Activated CD4-positive, alpha-beta memory T cell treated with anti-CD3 and anti-CD28 coated beads, Interleukin-2, amount 10 ng/mL, durations not matched to agents 7 days and 5 days (primary cell): ENCODE measurements at regions not wholly inside any gene's neighbourhood (a gene's known extent, or its start where the extent isn't known, plus 50 kb on each side); places are given as distances from the start of the nearest gene placed in this dataset.

Source experiments
- CTCF ChIA-PET: fragments of 350-600 bp; sonication (Branson Sonifier 250); formaldehyde crosslinking; loops from one replicate; lab custom pipeline; 2021; ENCODE audit warnings: antibody characterized with exemption, inconsistent platforms; lab: Charles Lee
- POLR2A ChIA-PET: fragments of 350-600 bp; sonication (Branson Sonifier 250); formaldehyde crosslinking; loops from one replicate; lab custom pipeline; 2021; ENCODE audit warnings: antibody characterized with exemption; lab: Charles Lee
- DNase-seq: peaks from one replicate; pipeline ENCODE4 v3.0.0-alpha.2; 2020
- H3K27ac Mint-ChIP-seq: one replicate; pipeline ENCODE4 v1.8.0; 2021; ENCODE audit warnings: mild to moderate bottlenecking, mixed read lengths
- H3K27me3 Mint-ChIP-seq: one replicate; pipeline ENCODE4 v1.8.0; 2021; ENCODE audit warnings: mixed read lengths
- H3K36me3 Mint-ChIP-seq: one replicate; pipeline ENCODE4 v1.8.0; 2021; ENCODE audit warnings: low read depth, mixed read lengths
- H3K4me1 Mint-ChIP-seq: one replicate; pipeline ENCODE4 v1.8.0; 2021; ENCODE audit warnings: mixed read lengths
- H3K4me3 Mint-ChIP-seq: one replicate; pipeline ENCODE4 v1.8.0; 2021; ENCODE audit warnings: mild to moderate bottlenecking, mixed read lengths
- H3K9me3 Mint-ChIP-seq: one replicate; pipeline ENCODE4 v1.8.0; 2021; ENCODE audit warnings: mixed read lengths

GRCh38 chr7:39882148-39882784, 67.8 kb upstream of the CDK13 start:
- POLR2A ChIA-PET, result no interaction called here
- Mint-ChIP-seq H3K27me3 (peaks cover 8% of the 10 kb centered on the region), H3K4me3 (no peak overlapping the region), H3K4me1 (no peaks in the 10 kb centered on the region), H3K36me3 (no peaks in the 10 kb centered on the region), H3K27ac (no peak overlapping the region), H3K9me3 (peaks cover 2% of the 10 kb centered on the region)
- no peak for DNase-seq
- CTCF ChIA-PET, result no interaction called here

GRCh38 chr7:39883812-39884390, 66.2 kb upstream of the CDK13 start:
- POLR2A ChIA-PET, result no interaction called here
- DNase-seq, result no peak
- H3K9me3 Mint-ChIP-seq, result peaks cover 2% of the 10 kb centered on the region
- H3K4me1 Mint-ChIP-seq, result no peaks in the 10 kb centered on the region
- CTCF ChIA-PET, result interaction anchor here (0.6 to 2.0 kb wide), 3 partner anchors 10 to 42 kb away, joined by 3 to 8 read pairs (median 3); no protein-coding TSS in a partner anchor
- H3K27me3 Mint-ChIP-seq, result peaks cover 4% of the 10 kb centered on the region
- H3K36me3 Mint-ChIP-seq, result no peaks in the 10 kb centered on the region
- H3K4me3 Mint-ChIP-seq, result no peak overlapping the region
- H3K27ac Mint-ChIP-seq, result no peak overlapping the region

- Mint-ChIP-seq H3K4me1 (no peaks in the 10 kb centered on the region), H3K27ac (no peak overlapping the region), H3K9me3 (no peaks in the 10 kb centered on the region), H3K4me3 (no peak overlapping the region), H3K36me3 (no peaks in the 10 kb centered on the region), H3K27me3 (peaks cover 5% of the 10 kb centered on the region)
- DNase-seq, result no peak
- CTCF ChIA-PET, result interaction anchor here (1.3 to 1.8 kb wide), 2 partner anchors 8 to 9 kb away, joined by 5 to 12 read pairs; no protein-coding TSS in a partner anchor
- POLR2A ChIA-PET, result no interaction called here
These were observed 61.7 kb upstream of the CDK13 start for GRCh38 chr7:39888171-39888853.

- no peak for DNase-seq
- ChIA-PET POLR2A (no interaction called here), CTCF (no interaction called here)
- no peak overlapping the region for H3K4me3 Mint-ChIP-seq
- H3K4me1 Mint-ChIP-seq, result no peaks in the 10 kb centered on the region
- H3K27ac Mint-ChIP-seq, result no peak overlapping the region
- H3K36me3 Mint-ChIP-seq, result no peaks in the 10 kb centered on the region
- H3K27me3 Mint-ChIP-seq, result peaks cover 9% of the 10 kb centered on the region
- H3K9me3 Mint-ChIP-seq, result no peaks in the 10 kb centered on the region
These were observed 59.6 kb upstream of the CDK13 start for GRCh38 chr7:39890411-39890810.

GRCh38 chr7:39891894-39892293, 58.2 kb upstream of the CDK13 start:
- ChIA-PET POLR2A (no interaction called here), CTCF (interaction anchor here (9.9 kb wide), 1 partner anchor 160 kb away, joined by 169 read pairs; no protein-coding TSS in a partner anchor)
- Mint-ChIP-seq H3K27ac (no peak overlapping the region), H3K4me3 (no peak overlapping the region), H3K4me1 (no peaks in the 10 kb centered on the region), H3K36me3 (no peaks in the 10 kb centered on the region), H3K27me3 (peaks cover 9% of the 10 kb centered on the region), H3K9me3 (no peaks in the 10 kb centered on the region)
- DNase-seq, result no peak

- no peak for DNase-seq
- H3K36me3 Mint-ChIP-seq, result no peaks in the 10 kb centered on the region
- no peak overlapping the region for H3K4me3 Mint-ChIP-seq
- H3K27me3 Mint-ChIP-seq, result peaks cover 9% of the 10 kb centered on the region
- no peak overlapping the region for H3K27ac Mint-ChIP-seq
- ChIA-PET POLR2A (no interaction called here), CTCF (interaction anchor here (9.9 kb wide), 1 partner anchor 159 kb away, joined by 169 read pairs; no protein-coding TSS in a partner anchor)
- H3K9me3 Mint-ChIP-seq, result no peaks in the 10 kb centered on the region
- H3K4me1 Mint-ChIP-seq, result no peaks in the 10 kb centered on the region
These were observed 57.7 kb upstream of the CDK13 start for GRCh38 chr7:39892361-39892760.

- peaks cover 15% of the 10 kb centered on the region for H3K27me3 Mint-ChIP-seq
- no peak overlapping the region for H3K27ac Mint-ChIP-seq
- H3K36me3 Mint-ChIP-seq, result no peaks in the 10 kb centered on the region
- no peak for DNase-seq
- H3K4me1 Mint-ChIP-seq, result no peaks in the 10 kb centered on the region
- POLR2A ChIA-PET, result no interaction called here
- no peaks in the 10 kb centered on the region for H3K9me3 Mint-ChIP-seq
- H3K4me3 Mint-ChIP-seq, result no peak overlapping the region
- CTCF ChIA-PET, result interaction anchor here (1.4 to 9.9 kb wide), 3 partner anchors 11 to 316 kb away, joined by 3 to 169 read pairs (median 28); no protein-coding TSS in a partner anchor
These were observed 55.2 kb upstream of the CDK13 start for GRCh38 chr7:39894904-39895303.

GRCh38 chr7:39896840-39897239, 53.2 kb upstream of the CDK13 start:
- H3K27me3 Mint-ChIP-seq, result peaks cover 17% of the 10 kb centered on the region
- no peaks in the 10 kb centered on the region for H3K36me3 Mint-ChIP-seq
- H3K4me3 Mint-ChIP-seq, result no peak overlapping the region
- no peak for DNase-seq
- no peaks in the 10 kb centered on the region for H3K4me1 Mint-ChIP-seq
- H3K27ac Mint-ChIP-seq, result no peak overlapping the region
- ChIA-PET POLR2A (interaction anchor here (1.7 to 2.1 kb wide), 2 partner anchors 52 to 53 kb away, joined by 6 to 7 read pairs; partner anchors contain the start of gene CDK13), CTCF (interaction anchor here (0.6 to 9.9 kb wide), 26 partner anchors 9 to 318 kb away, joined by 3 to 169 read pairs (median 6); partner anchors contain the start of genes CDK13, MPLKIP and SUGCT)
- no peaks in the 10 kb centered on the region for H3K9me3 Mint-ChIP-seq

- Mint-ChIP-seq H3K4me3 (no peak overlapping the region), H3K9me3 (no peaks in the 10 kb centered on the region), H3K27me3 (peaks cover 13% of the 10 kb centered on the region), H3K27ac (no peak overlapping the region), H3K4me1 (no peaks in the 10 kb centered on the region), H3K36me3 (no peaks in the 10 kb centered on the region)
- POLR2A ChIA-PET, result interaction anchor here (1.0 kb wide), 1 partner anchor 50 kb away, joined by 3 read pairs; no protein-coding TSS in a partner anchor
- DNase-seq, result no peak
- CTCF ChIA-PET, result interaction anchor here (0.7 to 9.9 kb wide), 2 partner anchors 45 to 153 kb away, joined by 3 to 169 read pairs; no protein-coding TSS in a partner anchor
These were observed 51.2 kb upstream of the CDK13 start for GRCh38 chr7:39898867-39899266.
